GM18517 (cell line): ENCODE measurements at regions not wholly inside any gene's neighbourhood (a gene's known extent, or its start where the extent isn't known, plus 50 kb on each side); places are given as distances from the start of the nearest gene placed in this dataset.
"Not testable (repeated sequence)": the region's sequence is repeated elsewhere in the genome, so short reads cannot be mapped to it uniquely, and the experiment has no call there.

Experiments used
- ATAC-seq: cut with Tn5 transposase; IDR thresholded peaks from one replicate; pipeline ENCODE4 v1.9.1; 2021; ENCODE audit warnings: mild to moderate bottlenecking, moderate library complexity; ENCODE audit not compliant: unreplicated experiment

GRCh38 chr6:170036367-170036766 is 254.5 kb downstream of the DLL1 start:
- ATAC-seq: not testable (repeated sequence)

- no peak for ATAC-seq
Observed at GRCh38 chr6:170035901-170036304, 255.0 kb downstream of the DLL1 start.

- ATAC-seq: no peak
Observed at GRCh38 chr6:170035044-170035443, 255.8 kb downstream of the DLL1 start.

- ATAC-seq: no peak
Observed at GRCh38 chr6:170034294-170034693, 256.6 kb downstream of the DLL1 start.

- no peak for ATAC-seq
Observed at GRCh38 chr6:170033666-170034065, 257.2 kb downstream of the DLL1 start.

GRCh38 chr6:170032706-170033309 is 258.1 kb downstream of the DLL1 start:
- ATAC-seq: no peak

GRCh38 chr6:170032197-170032596 is 258.7 kb downstream of the DLL1 start:
- ATAC-seq: no peak

- ATAC-seq: no peak
Observed at GRCh38 chr6:170031684-170032121, 259.2 kb downstream of the DLL1 start.

GRCh38 chr6:170030821-170031471 is 259.9 kb downstream of the DLL1 start:
- ATAC-seq: no peak

GRCh38 chr6:170030284-170030815 is 260.5 kb downstream of the DLL1 start:
- ATAC-seq: no peak

- no peak for ATAC-seq
Observed at GRCh38 chr6:170029416-170030283, 261.2 kb downstream of the DLL1 start.

GRCh38 chr6:170028629-170029345 is 262.1 kb downstream of the DLL1 start:
- ATAC-seq: no peak

- ATAC-seq: no peak
Observed at GRCh38 chr6:170027647-170028043, 263.2 kb downstream of the DLL1 start.

- no peak for ATAC-seq
Observed at GRCh38 chr6:170026751-170027646, 263.9 kb downstream of the DLL1 start.

GRCh38 chr6:170025935-170026750 is 264.7 kb downstream of the DLL1 start:
- no peak for ATAC-seq

GRCh38 chr6:170025341-170025911 is 265.5 kb downstream of the DLL1 start:
- ATAC-seq: no peak

GRCh38 chr6:170024940-170025339 is 265.9 kb downstream of the DLL1 start:
- no peak for ATAC-seq

- ATAC-seq: no peak
Observed at GRCh38 chr6:170023620-170024521, 267.0 kb downstream of the DLL1 start.
